CD14-positive monocyte (primary cell): ENCODE measurements at regions not wholly inside any gene's neighbourhood (a gene's known extent, or its start where the extent isn't known, plus 50 kb on each side); places are given as distances from the start of the nearest gene placed in this dataset.

Source experiments
- DNase-seq, 3 donors: peaks; one replicate each; pipeline ENCODE4 v3.0.0-alpha.2; 2011 to 2022
- H2AFZ ChIP-seq: 2 replicates; pipeline ENCODE4 v1.6.0; 2012; ENCODE audit warnings: mild to moderate bottlenecking, low read depth, low read length, inconsistent platforms; ENCODE audit not compliant: insufficient read depth, poor library complexity, severe bottlenecking
- H3K27ac ChIP-seq, 2 donors: 1 replicate in 1 of 2; 2 replicates in 1 of 2; pipeline ENCODE4 v1.5.1; 2012 to 2013; ENCODE audit warnings: low read length in 2 of 2, control low read depth in 1 of 2, inconsistent platforms in 1 of 2, low read depth in 1 of 2, mild to moderate bottlenecking in 1 of 2
- H3K27me3 ChIP-seq, 2 donors: one replicate each; pipeline versions ENCODE4 v1.6.0 to v1.6.1; 2011 to 2013; ENCODE audit warnings: low read length in 2 of 2; ENCODE audit not compliant: control insufficient read depth in 2 of 2, insufficient read depth in 2 of 2
- H3K36me3 ChIP-seq, 2 donors: replicated peaks in 1 of 2; 1 replicate in 1 of 2; 2 replicates in 1 of 2; pipeline versions ENCODE4 v1.5.1 to v1.6.1; 2012 to 2013; ENCODE audit warnings: low read length in 2 of 2, control low read depth in 1 of 2, inconsistent platforms in 1 of 2, mild to moderate bottlenecking in 1 of 2; ENCODE audit not compliant: insufficient read depth in 2 of 2, control insufficient read depth in 1 of 2
- H3K4me1 ChIP-seq, 2 donors: 1 replicate in 1 of 2; 2 replicates in 1 of 2; pipeline versions ENCODE4 v1.5.1 to v1.6.1; 2012 to 2013; ENCODE audit warnings: low read length in 2 of 2, control low read depth in 1 of 2, inconsistent platforms in 1 of 2, mild to moderate bottlenecking in 1 of 2, moderate library complexity in 1 of 2; ENCODE audit not compliant: insufficient read depth in 2 of 2, control insufficient read depth in 1 of 2
- H3K4me2 ChIP-seq: replicated peaks from 2 replicates; pipeline ENCODE3; 2012; ENCODE audit warnings: low read length, moderate library complexity, mild to moderate bottlenecking; ENCODE audit not compliant: poor library complexity, severe bottlenecking; ENCODE audit errors: extremely low read depth
- H3K4me3 ChIP-seq, 3 experiments: fragments of 200-600 bp in 1 of 3; sonication (generic) in 1 of 3; replicated peaks in 1 of 3; 1 replicate in 2 of 3; 2 replicates in 1 of 3; pipeline ENCODE4 v1.5.1; 2011 to 2013; ENCODE audit warnings: low read length in 3 of 3, mild to moderate bottlenecking in 3 of 3, control low read depth in 2 of 3, low read depth in 2 of 3, inconsistent platforms in 1 of 3, moderate library complexity in 1 of 3
- H3K79me2 ChIP-seq: 2 replicates; pipeline ENCODE4 v1.6.0; 2012; ENCODE audit warnings: mild to moderate bottlenecking, control low read depth, inconsistent platforms, low read length, moderate library complexity; ENCODE audit not compliant: insufficient read depth
- H3K9ac ChIP-seq: 2 replicates; pipeline ENCODE4 v1.6.0; 2017; ENCODE audit warnings: low read length, mild to moderate bottlenecking; ENCODE audit not compliant: insufficient read depth, poor library complexity, severe bottlenecking
- H3K9me3 ChIP-seq, 2 donors: replicated peaks in 1 of 2; 1 replicate in 1 of 2; 2 replicates in 1 of 2; pipeline versions ENCODE4 v1.5.1 to v1.6.1; 2012 to 2013; ENCODE audit warnings: low read length in 2 of 2, control low read depth in 1 of 2; ENCODE audit not compliant: control insufficient read depth in 1 of 2, insufficient read depth in 1 of 2
- H4K20me1 ChIP-seq: 2 replicates; pipeline ENCODE4 v1.6.0; 2012; ENCODE audit warnings: mild to moderate bottlenecking, low read length, control low read depth, moderate library complexity; ENCODE audit not compliant: insufficient read depth
- H3K27ac Mint-ChIP-seq, 7 donors: one replicate each; pipeline ENCODE4 v1.8.0; 2020; ENCODE audit warnings: mild to moderate bottlenecking in 7 of 7, mixed read lengths in 7 of 7, moderate library complexity in 6 of 7, inconsistent platforms in 2 of 7
- H3K27me3 Mint-ChIP-seq, 3 donors: one replicate each; pipeline ENCODE4 v1.8.0; 2021 to 2022; ENCODE audit warnings: low read depth in 3 of 3, mild to moderate bottlenecking in 3 of 3, mixed read lengths in 3 of 3, moderate library complexity in 3 of 3, inconsistent platforms in 1 of 3
- H3K36me3 Mint-ChIP-seq, 2 donors: one replicate each; pipeline ENCODE4 v1.8.0; 2020; ENCODE audit warnings: mixed read lengths in 2 of 2, inconsistent platforms in 1 of 2, mild to moderate bottlenecking in 1 of 2
- H3K4me1 Mint-ChIP-seq: one replicate; pipeline ENCODE4 v1.8.0; 2020; ENCODE audit warnings: mild to moderate bottlenecking, mixed read lengths
- H3K4me3 Mint-ChIP-seq, 2 donors: one replicate each; pipeline ENCODE4 v1.8.0; 2020; ENCODE audit warnings: mild to moderate bottlenecking in 2 of 2, mixed read lengths in 2 of 2, moderate library complexity in 1 of 2
- H3K9me3 Mint-ChIP-seq, 7 donors: one replicate each; pipeline ENCODE4 v1.8.0; 2020 to 2022; ENCODE audit warnings: mixed read lengths in 7 of 7, mild to moderate bottlenecking in 6 of 7, moderate library complexity in 6 of 7, inconsistent platforms in 2 of 7
- WGBS: methylation state at CpG from one replicate; pipeline ENCODE4 v1.1.5; 2013; ENCODE audit warnings: missing lambda C conversion rate; ENCODE audit not compliant: insufficient coverage; 5-methylcytosine and 5-hydroxymethylcytosine counted together
- intact Hi-C, 2 donors: fragments of 100-400 bp; cut with micrococcal nuclease; formaldehyde crosslinking; loops; one replicate each; pipeline versions ENCODE4 v1.15.0 to v1.15.1; 2023
- TF ChIP-seq, protein P1 (sequence below): fragments of 200-600 bp; IDR thresholded peaks from one replicate; pipeline ENCODE4 v1.8.0; 2022; ENCODE audit warnings: antibody characterized with exemption, mild to moderate bottlenecking

DNA sequence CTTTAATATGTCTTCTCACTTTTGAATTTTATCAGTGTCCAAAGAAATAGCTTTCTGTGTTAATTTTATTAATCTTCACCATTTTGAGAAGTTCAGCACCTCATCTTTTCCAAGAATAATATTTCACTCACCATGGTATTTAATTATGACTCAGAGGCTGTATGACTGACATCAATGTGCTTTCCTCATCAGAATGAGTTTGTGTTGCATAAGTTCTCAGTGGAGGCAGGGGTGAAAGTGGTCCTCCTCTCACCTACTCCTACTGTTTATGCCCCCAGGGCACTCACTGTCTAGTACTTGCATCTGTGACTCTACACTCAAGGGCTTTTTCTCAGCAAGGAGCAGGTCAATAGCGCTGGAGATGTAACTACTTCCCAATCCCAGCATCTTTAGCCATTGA lies 905.3 kb upstream of the INTU start:
- Histone ChIP-seq H3K79me2 (no peaks in the 10 kb centered on the region), H2AFZ (no peak overlapping the region), H3K27ac (no peak overlapping the region), H3K27me3 (no peaks in the 10 kb centered on the region), H4K20me1 (no peaks in the 10 kb centered on the region), H3K9ac (no peak overlapping the region), H3K4me2 (no peak overlapping the region), H3K4me1 (no peaks in the 10 kb centered on the region), H3K4me3 (no peak overlapping the region), H3K36me3 (no peaks in the 10 kb centered on the region), H3K9me3 (no peaks in the 10 kb centered on the region)
- Mint-ChIP-seq H3K9me3 (peaks cover 0 to 5% (median 0%) of the 10 kb centered on the region in 7 donors), H3K27me3 (no peaks in the 10 kb centered on the region), H3K4me3 (no peak overlapping the region), H3K36me3 (no peaks in the 10 kb centered on the region), H3K27ac (no peak overlapping the region), H3K4me1 (no peaks in the 10 kb centered on the region)
- DNase-seq, result no peak
- intact Hi-C loops, result no loop called here
- TF ChIP-seq, protein P1, sequence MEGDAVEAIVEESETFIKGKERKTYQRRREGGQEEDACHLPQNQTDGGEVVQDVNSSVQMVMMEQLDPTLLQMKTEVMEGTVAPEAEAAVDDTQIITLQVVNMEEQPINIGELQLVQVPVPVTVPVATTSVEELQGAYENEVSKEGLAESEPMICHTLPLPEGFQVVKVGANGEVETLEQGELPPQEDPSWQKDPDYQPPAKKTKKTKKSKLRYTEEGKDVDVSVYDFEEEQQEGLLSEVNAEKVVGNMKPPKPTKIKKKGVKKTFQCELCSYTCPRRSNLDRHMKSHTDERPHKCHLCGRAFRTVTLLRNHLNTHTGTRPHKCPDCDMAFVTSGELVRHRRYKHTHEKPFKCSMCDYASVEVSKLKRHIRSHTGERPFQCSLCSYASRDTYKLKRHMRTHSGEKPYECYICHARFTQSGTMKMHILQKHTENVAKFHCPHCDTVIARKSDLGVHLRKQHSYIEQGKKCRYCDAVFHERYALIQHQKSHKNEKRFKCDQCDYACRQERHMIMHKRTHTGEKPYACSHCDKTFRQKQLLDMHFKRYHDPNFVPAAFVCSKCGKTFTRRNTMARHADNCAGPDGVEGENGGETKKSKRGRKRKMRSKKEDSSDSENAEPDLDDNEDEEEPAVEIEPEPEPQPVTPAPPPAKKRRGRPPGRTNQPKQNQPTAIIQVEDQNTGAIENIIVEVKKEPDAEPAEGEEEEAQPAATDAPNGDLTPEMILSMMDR, result no peak
- WGBS, result no CpG with 5 or more reads among the region's 1 CpG

- no peak overlapping the region for H2AFZ ChIP-seq
- DNase-seq, result no peak
- H3K27me3 ChIP-seq, result no peaks in the 10 kb centered on the region
- H3K36me3 ChIP-seq, result no peaks in the 10 kb centered on the region
- H3K4me2 ChIP-seq, result no peak overlapping the region
- TF ChIP-seq, protein P1, result no peak
- H4K20me1 ChIP-seq, result no peaks in the 10 kb centered on the region
- Mint-ChIP-seq H3K36me3 (no peaks in the 10 kb centered on the region), H3K27ac (no peak overlapping the region), H3K4me3 (no peak overlapping the region), H3K9me3 (peaks cover 0 to 5% (median 0%) of the 10 kb centered on the region in 7 donors), H3K4me1 (no peaks in the 10 kb centered on the region), H3K27me3 (no peaks in the 10 kb centered on the region)
- H3K9ac ChIP-seq, result no peak overlapping the region
- H3K27ac ChIP-seq, result no peak overlapping the region
- H3K79me2 ChIP-seq, result no peaks in the 10 kb centered on the region
- intact Hi-C loops, result no loop called here
- H3K4me3 ChIP-seq, result no peak overlapping the region
- 100% methylated on average over 1 of the region's 2 CpGs for WGBS
- H3K4me1 ChIP-seq, result no peaks in the 10 kb centered on the region
- no peaks in the 10 kb centered on the region for H3K9me3 ChIP-seq
Measured at GRCh38 chr4:126731062-126731461, 901.7 kb upstream of the INTU start.
